ENCODE measurements at regions not wholly inside any gene's neighbourhood (a gene's known extent, or its start where the extent isn't known, plus 50 kb on each side); places are given as distances from the start of the nearest gene placed in this dataset.

DNA sequence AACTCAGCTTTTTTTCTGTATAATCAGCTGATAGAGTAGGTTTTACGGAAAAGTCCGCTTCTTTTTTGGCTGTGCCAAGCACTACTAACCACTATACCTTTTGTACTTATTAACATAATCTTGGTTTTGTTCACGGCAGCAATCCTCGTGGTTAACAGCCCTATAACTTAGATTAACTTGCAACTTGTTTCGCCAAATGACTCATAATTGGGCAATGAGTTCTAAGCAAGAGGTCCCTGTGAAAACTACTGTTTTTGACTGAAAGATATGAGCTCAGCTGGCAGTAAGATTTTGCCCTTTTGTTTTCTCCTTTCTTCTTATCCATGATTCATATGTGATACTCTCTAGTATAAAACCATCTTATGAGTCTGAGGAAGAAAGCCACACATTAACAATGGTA lies 345.0 kb upstream of the PCDH15 start:
- H3K4me3 Mint-ChIP-seq = no peak overlapping the region
- H3K9me3 Mint-ChIP-seq = peaks cover 5% of the 10 kb centered on the region
- intact Hi-C loops (cut with micrococcal nuclease) = no loop called here
- H3K4me1 Mint-ChIP-seq = no peaks in the 10 kb centered on the region
- TF ChIP-seq, protein P1, sequence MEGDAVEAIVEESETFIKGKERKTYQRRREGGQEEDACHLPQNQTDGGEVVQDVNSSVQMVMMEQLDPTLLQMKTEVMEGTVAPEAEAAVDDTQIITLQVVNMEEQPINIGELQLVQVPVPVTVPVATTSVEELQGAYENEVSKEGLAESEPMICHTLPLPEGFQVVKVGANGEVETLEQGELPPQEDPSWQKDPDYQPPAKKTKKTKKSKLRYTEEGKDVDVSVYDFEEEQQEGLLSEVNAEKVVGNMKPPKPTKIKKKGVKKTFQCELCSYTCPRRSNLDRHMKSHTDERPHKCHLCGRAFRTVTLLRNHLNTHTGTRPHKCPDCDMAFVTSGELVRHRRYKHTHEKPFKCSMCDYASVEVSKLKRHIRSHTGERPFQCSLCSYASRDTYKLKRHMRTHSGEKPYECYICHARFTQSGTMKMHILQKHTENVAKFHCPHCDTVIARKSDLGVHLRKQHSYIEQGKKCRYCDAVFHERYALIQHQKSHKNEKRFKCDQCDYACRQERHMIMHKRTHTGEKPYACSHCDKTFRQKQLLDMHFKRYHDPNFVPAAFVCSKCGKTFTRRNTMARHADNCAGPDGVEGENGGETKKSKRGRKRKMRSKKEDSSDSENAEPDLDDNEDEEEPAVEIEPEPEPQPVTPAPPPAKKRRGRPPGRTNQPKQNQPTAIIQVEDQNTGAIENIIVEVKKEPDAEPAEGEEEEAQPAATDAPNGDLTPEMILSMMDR (IDR thresholded peaks at IDR 0.05) = no peak
- no peaks in the 10 kb centered on the region for H3K27me3 Mint-ChIP-seq
- H3K27ac Mint-ChIP-seq = no peak overlapping the region
- ChIA-PET CTCF (no interaction called here), POLR2A (no interaction called here)
- H3K36me3 Mint-ChIP-seq (ENCODE audit: low read depth) = no peaks in the 10 kb centered on the region
- DNase-seq = no peak
- no peak for ATAC-seq (ENCODE audit: low read depth)

DNA sequence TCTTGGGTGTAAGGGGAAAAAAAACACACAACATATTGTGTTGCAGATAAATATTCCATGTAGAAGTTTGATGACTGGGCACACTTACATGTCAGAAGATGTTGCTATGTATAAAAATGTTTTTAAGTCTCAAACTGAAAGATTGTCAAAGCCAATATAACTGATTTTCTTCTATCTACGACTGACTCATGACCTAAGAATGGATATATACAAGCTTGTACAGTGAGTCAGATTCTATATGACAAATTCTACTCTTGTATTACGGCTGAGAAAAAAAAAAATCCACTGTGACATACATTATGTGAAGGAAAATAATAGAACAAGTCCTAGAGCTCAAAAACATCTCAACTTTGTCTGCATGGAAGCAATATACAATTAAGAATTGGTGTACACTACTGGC lies 343.0 kb upstream of the PCDH15 start:
- ATAC-seq (ENCODE audit: low read depth) (no peak), DNase-seq (no peak)
- Mint-ChIP-seq H3K4me1 (no peaks in the 10 kb centered on the region), H3K4me3 (no peak overlapping the region), H3K27ac (no peak overlapping the region), H3K36me3 (ENCODE audit: low read depth) (no peaks in the 10 kb centered on the region), H3K27me3 (no peaks in the 10 kb centered on the region), H3K9me3 (peaks cover 5% of the 10 kb centered on the region)
- intact Hi-C loops (cut with micrococcal nuclease) = no loop called here
- POLR2A ChIA-PET = no interaction called here
- TF ChIP-seq, protein P1 (IDR thresholded peaks at IDR 0.05) = no peak
- CTCF ChIA-PET = no interaction called here

DNA sequence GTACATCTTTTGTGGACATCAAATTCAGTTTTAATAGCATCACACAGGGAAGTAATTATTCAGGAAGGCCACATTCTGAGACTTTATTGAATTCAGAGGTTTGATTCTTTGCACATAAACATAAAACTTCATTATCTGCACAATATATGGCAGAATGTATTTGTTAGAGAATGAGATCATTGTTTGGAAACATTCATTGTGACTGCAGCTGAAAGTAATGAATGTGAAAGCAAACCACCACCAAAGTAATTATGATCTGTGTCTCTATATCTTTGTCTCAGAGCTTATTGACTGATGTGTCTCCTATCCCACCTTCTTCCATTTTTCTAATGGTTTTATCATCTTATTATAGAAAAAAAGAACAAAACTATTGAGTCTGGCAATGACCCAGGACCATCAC lies 340.9 kb upstream of the PCDH15 start:
- Mint-ChIP-seq H3K4me1 (no peaks in the 10 kb centered on the region), H3K36me3 (ENCODE audit: low read depth) (no peaks in the 10 kb centered on the region), H3K4me3 (no peak overlapping the region), H3K27ac (no peak overlapping the region), H3K27me3 (no peaks in the 10 kb centered on the region), H3K9me3 (peaks cover 7% of the 10 kb centered on the region)
- ATAC-seq (ENCODE audit: low read depth) (no peak), DNase-seq (no peak)
- ChIA-PET CTCF (no interaction called here), POLR2A (no interaction called here)
- TF ChIP-seq, protein P1 (IDR thresholded peaks at IDR 0.05) = no peak
- intact Hi-C loops (cut with micrococcal nuclease) = no loop called here

DNA sequence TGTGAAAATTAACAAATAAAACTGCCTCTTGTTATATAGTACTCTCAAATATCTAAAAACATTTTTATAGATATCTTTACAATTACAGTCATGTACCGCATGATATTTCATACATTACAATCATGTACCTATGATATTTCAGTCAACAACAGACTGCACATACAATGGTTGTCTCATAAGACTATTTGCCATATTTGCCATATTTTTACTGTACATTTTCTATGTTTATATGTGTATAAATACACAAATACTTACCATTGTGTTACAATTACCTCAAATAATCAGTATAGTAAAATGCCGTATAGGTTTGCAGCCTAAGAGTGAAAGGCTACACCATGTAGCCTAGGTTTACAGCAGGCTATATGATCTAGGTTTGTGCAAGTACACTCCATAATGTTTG lies 336.0 kb upstream of the PCDH15 start:
- no peak overlapping the region for H3K4me3 Mint-ChIP-seq
- peaks cover 2% of the 10 kb centered on the region for H3K9me3 Mint-ChIP-seq
- H3K36me3 Mint-ChIP-seq (ENCODE audit: low read depth) = no peaks in the 10 kb centered on the region
- ATAC-seq (ENCODE audit: low read depth) = no peak
- no peak overlapping the region for H3K27ac Mint-ChIP-seq
- no peak for DNase-seq
- H3K4me1 Mint-ChIP-seq = no peaks in the 10 kb centered on the region
- TF ChIP-seq, protein P1 (IDR thresholded peaks at IDR 0.05) = no peak
- no peaks in the 10 kb centered on the region for H3K27me3 Mint-ChIP-seq
- intact Hi-C loops (cut with micrococcal nuclease) = no loop called here
- ChIA-PET POLR2A (no interaction called here), CTCF (no interaction called here)

DNA sequence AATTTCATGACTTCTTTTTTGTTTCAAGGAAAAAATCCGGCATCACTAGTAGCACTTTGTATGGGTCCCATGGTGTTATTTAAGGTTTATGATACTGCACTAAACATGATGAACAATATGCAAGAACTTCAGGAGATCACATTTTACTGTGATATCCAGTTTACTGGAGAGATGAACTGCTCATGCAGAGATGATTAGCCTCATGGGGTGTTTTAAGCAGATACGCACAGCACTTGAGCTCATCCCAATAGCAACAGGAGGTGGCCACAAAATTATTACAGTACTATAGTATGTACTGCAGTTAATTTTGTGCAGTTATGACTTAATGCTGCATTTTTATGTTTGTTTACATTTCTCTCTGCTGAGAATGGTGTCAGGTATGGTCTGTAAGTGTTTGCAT lies 303.7 kb upstream of the PCDH15 start:
- ChIA-PET CTCF (no interaction called here), POLR2A (no interaction called here)
- H3K4me3 Mint-ChIP-seq = no peak overlapping the region
- no peaks in the 10 kb centered on the region for H3K27me3 Mint-ChIP-seq
- no peaks in the 10 kb centered on the region for H3K4me1 Mint-ChIP-seq
- no peak for DNase-seq
- no peak overlapping the region for H3K27ac Mint-ChIP-seq
- intact Hi-C loops (cut with micrococcal nuclease) = no loop called here
- no peaks in the 10 kb centered on the region for H3K36me3 Mint-ChIP-seq (ENCODE audit: low read depth)
- H3K9me3 Mint-ChIP-seq = no peaks in the 10 kb centered on the region
- TF ChIP-seq, protein P1 (IDR thresholded peaks at IDR 0.05) = no peak
- ATAC-seq (ENCODE audit: low read depth) = no peak

All from activated B cell treated with CpG ODN at 0.5 μM for 24 hours (primary cell).